Lung microvascular endothelial cell (primary cell): ENCODE measurements at regions not wholly inside any gene's neighbourhood (a gene's known extent, or its start where the extent isn't known, plus 50 kb on each side); places are given as distances from the start of the nearest gene placed in this dataset.

Source experiments
- DNase-seq, 2 donors: peaks; one replicate each; pipeline versions ENCODE4 v3.0.0 to v3.0.0-alpha.2; 2010; ENCODE audit warnings: low read depth in 2 of 2

GRCh38 chr4:136931781-136932180 lies 600.5 kb downstream of the PCDH18 start:
- DNase-seq: no peak

GRCh38 chr4:136928957-136929411 lies 603.3 kb downstream of the PCDH18 start:
- no peak for DNase-seq

GRCh38 chr4:136927172-136927571 lies 605.1 kb downstream of the PCDH18 start:
- no peak for DNase-seq

GRCh38 chr4:136925203-136925602 lies 607.1 kb downstream of the PCDH18 start:
- DNase-seq: no peak

GRCh38 chr4:136922066-136922465 lies 610.2 kb downstream of the PCDH18 start:
- DNase-seq: no peak

- DNase-seq: no peak
Measured at GRCh38 chr4:136920092-136920881, 612.0 kb downstream of the PCDH18 start.

- DNase-seq: no peak
Measured at GRCh38 chr4:136918772-136919171, 613.5 kb downstream of the PCDH18 start.

- no peak for DNase-seq
Measured at GRCh38 chr4:136917312-136918110, 614.8 kb downstream of the PCDH18 start.

GRCh38 chr4:136909626-136910025 lies 622.7 kb downstream of the PCDH18 start:
- no peak for DNase-seq

- DNase-seq: no peak
Measured at GRCh38 chr4:136908122-136908521, 624.2 kb downstream of the PCDH18 start.

GRCh38 chr4:136900696-136901095 lies 631.6 kb downstream of the PCDH18 start:
- no peak for DNase-seq

GRCh38 chr4:136898590-136899248 lies 633.6 kb downstream of the PCDH18 start:
- DNase-seq: no peak

GRCh38 chr4:136893573-136893972 lies 638.7 kb downstream of the PCDH18 start:
- no peak for DNase-seq

GRCh38 chr4:136881666-136882065 lies 650.6 kb downstream of the PCDH18 start:
- no peak for DNase-seq

- DNase-seq: no peak
Measured at GRCh38 chr4:136873555-136873954, 658.7 kb downstream of the PCDH18 start.

- no peak for DNase-seq
Measured at GRCh38 chr4:136867465-136867864, 664.8 kb downstream of the PCDH18 start.

- DNase-seq: no peak
Measured at GRCh38 chr4:136865526-136865925, 666.8 kb downstream of the PCDH18 start.

- peak; percentile 61 to 78 for DNase-seq
Measured at GRCh38 chr4:136864604-136865185, 667.6 kb downstream of the PCDH18 start.

- no peak for DNase-seq
Measured at GRCh38 chr4:136863756-136864155, 668.5 kb downstream of the PCDH18 start.

- DNase-seq: no peak
Measured at GRCh38 chr4:136862653-136863052, 669.6 kb downstream of the PCDH18 start.

- no peak for DNase-seq
Measured at GRCh38 chr4:136861091-136861490, 671.2 kb downstream of the PCDH18 start.

- no peak for DNase-seq
Measured at GRCh38 chr4:136858903-136859302, 673.4 kb downstream of the PCDH18 start.
